Upper lobe of left lung (tissue), 6 donors: ENCODE measurements at regions not wholly inside any gene's neighbourhood (a gene's known extent, or its start where the extent isn't known, plus 50 kb on each side); places are given as distances from the start of the nearest gene placed in this dataset.
A peak's percentile ranks its signal among the peaks of the same experiment; 100 is the strongest.

Experiments used
- ATAC-seq, 2 donors: fragments of 200-7000 bp; cut with Tn5 transposase; one replicate each; pipeline ENCODE4 v1.9.1; 2022; ENCODE audit warnings: mild to moderate bottlenecking in 2 of 2, moderate library complexity in 2 of 2; ENCODE audit not compliant: low FRiP score in 2 of 2
- DNase-seq, 2 donors: peaks; one replicate each; pipeline ENCODE4 v3.0.0-alpha.2; 2019 to 2020
- H3K27ac ChIP-seq, 4 donors: fragments of 200-600 bp; sonication (generic); one replicate each; pipeline ENCODE4 v1.5.1; 2016 to 2019
- H3K27me3 ChIP-seq, 4 donors: fragments of 200-600 bp; sonication (generic); one replicate each; pipeline ENCODE4 v1.5.1; 2017 to 2019
- H3K36me3 ChIP-seq, 4 donors: fragments of 200-600 bp; sonication (generic); one replicate each; pipeline ENCODE4 v1.5.1; 2016 to 2019
- H3K4me1 ChIP-seq, 4 donors: fragments of 200-600 bp; sonication (generic); one replicate each; pipeline ENCODE4 v1.5.1; 2018 to 2019
- H3K4me3 ChIP-seq, 4 donors: fragments of 200-600 bp; sonication (generic); one replicate each; pipeline ENCODE4 v1.5.1; 2017 to 2019; ENCODE audit warnings: mild to moderate bottlenecking in 2 of 4, moderate library complexity in 1 of 4
- H3K9me3 ChIP-seq, 4 donors: fragments of 200-600 bp; sonication (generic); one replicate each; pipeline ENCODE4 v1.5.1; 2018 to 2019
- EP300 ChIP-seq, 4 donors: sonication (generic); formaldehyde crosslinking; IDR thresholded peaks; one replicate each; pipeline ENCODE4 v1.5.1; 2017; ENCODE audit warnings: antibody characterized with exemption in 4 of 4, control low read depth in 2 of 4
- POLR2A ChIP-seq, 4 donors: fragments of 450-650 bp; IDR thresholded peaks; one replicate each; pipeline ENCODE4 v1.5.1; 2016 to 2017; ENCODE audit warnings: antibody characterized with exemption in 4 of 4, mild to moderate bottlenecking in 2 of 4
- POLR2AphosphoS5 ChIP-seq, 2 donors: sonication (generic); formaldehyde crosslinking; IDR thresholded peaks; one replicate each; pipeline ENCODE4 v1.5.1; 2017; ENCODE audit warnings: antibody characterized with exemption in 2 of 2
- WGBS, 2 donors: methylation state at CpG; one replicate each; pipeline ENCODE4 v1.1.5; 2017 to 2018; 5-methylcytosine and 5-hydroxymethylcytosine counted together
- TF ChIP-seq, protein P1 (sequence below), 6 experiments: fragments of 450-650 bp in 4 of 6; fragments of 200-600 bp in 2 of 6; sonication (generic) in 2 of 6; IDR thresholded peaks; one replicate each; pipeline ENCODE4 v1.5.1; 2016 to 2019; ENCODE audit warnings: antibody characterized with exemption in 6 of 6
- donor health status: DM: no; HTN: no; CAD: no; lungs with moderate emphysema.
- donor health status: DM: no; HTN: yes; CAD: no; lungs with severe emphysema.

DNA sequence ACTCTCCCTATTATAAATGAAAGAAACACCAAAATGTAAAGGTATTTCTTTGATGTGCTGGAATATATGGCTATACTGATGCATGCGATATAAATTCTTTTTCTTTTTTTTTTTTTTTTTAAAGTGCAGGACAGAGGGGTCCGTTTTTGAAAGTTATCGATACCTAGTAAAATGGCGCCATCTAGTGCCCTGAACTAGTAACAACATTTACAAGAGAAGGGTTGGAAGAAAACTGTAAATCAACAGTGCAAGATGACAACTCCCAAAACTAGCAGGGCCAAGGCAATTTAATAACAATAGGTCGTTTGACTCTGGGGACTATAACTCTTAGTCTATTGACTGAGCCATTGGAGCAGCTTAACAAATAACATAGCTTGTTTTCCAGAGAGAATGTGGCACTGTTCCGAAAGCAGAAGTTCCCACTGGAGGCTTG is 137.7 kb downstream of the SPTSSA start:
- TF ChIP-seq POLR2A (IDR thresholded peaks at IDR 0.05) (no peak), POLR2AphosphoS5 (IDR thresholded peaks at IDR 0.05) (no peak), EP300 (IDR thresholded peaks at IDR 0.05) (no peak)
- TF ChIP-seq, protein P1, sequence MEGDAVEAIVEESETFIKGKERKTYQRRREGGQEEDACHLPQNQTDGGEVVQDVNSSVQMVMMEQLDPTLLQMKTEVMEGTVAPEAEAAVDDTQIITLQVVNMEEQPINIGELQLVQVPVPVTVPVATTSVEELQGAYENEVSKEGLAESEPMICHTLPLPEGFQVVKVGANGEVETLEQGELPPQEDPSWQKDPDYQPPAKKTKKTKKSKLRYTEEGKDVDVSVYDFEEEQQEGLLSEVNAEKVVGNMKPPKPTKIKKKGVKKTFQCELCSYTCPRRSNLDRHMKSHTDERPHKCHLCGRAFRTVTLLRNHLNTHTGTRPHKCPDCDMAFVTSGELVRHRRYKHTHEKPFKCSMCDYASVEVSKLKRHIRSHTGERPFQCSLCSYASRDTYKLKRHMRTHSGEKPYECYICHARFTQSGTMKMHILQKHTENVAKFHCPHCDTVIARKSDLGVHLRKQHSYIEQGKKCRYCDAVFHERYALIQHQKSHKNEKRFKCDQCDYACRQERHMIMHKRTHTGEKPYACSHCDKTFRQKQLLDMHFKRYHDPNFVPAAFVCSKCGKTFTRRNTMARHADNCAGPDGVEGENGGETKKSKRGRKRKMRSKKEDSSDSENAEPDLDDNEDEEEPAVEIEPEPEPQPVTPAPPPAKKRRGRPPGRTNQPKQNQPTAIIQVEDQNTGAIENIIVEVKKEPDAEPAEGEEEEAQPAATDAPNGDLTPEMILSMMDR (IDR thresholded peaks at IDR 0.05), result peak in 5 of 6 experiments; percentile 22 to 53 (median 41)
- peaks cover 0 to 10% (median 6%) of the 10 kb centered on the region in 4 donors for H3K4me1 ChIP-seq
- H3K9me3 ChIP-seq, result no peaks in the 10 kb centered on the region
- no peak overlapping the region for H3K4me3 ChIP-seq
- no peaks in the 10 kb centered on the region for H3K36me3 ChIP-seq
- ATAC-seq (peak in 1 of 2 donors; percentile 73), DNase-seq (no peak)
- H3K27me3 ChIP-seq, result no peaks in the 10 kb centered on the region
- H3K27ac ChIP-seq, result no peak overlapping the region
- 15 to 17% methylated on average over 6 of the region's 6 CpGs for WGBS, 2 donors

DNA sequence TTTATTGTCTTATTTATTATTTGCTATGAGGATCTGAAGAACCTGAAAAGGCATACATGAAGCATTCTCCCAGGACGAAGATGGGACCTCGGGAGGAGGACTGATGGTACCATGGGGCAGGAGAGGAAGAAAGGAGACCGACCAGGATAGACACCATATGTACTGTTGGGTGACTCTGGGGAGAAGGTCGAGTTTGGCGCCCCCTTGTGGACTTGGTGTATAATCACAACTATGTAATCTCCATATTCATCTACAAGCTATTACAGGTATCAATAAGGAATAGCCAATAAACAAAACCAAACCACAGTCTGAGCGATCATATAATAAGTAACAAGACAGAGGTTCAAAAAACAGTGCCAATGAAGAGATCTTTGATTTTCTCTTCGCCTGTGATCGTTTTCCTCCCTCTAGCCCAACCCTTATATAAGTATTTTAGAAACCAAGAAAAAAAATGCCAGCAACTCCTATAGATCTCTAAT is 139.1 kb downstream of the SPTSSA start:
- peaks cover 0 to 8% (median 6%) of the 10 kb centered on the region in 4 donors for H3K4me1 ChIP-seq
- H3K27ac ChIP-seq, result no peak overlapping the region
- H3K4me3 ChIP-seq, result no peak overlapping the region
- DNase-seq (peak in 1 of 2 donors; percentile 65), ATAC-seq (peak in 1 of 2 donors; percentile 84)
- H3K27me3 ChIP-seq, result no peaks in the 10 kb centered on the region
- no peaks in the 10 kb centered on the region for H3K9me3 ChIP-seq
- H3K36me3 ChIP-seq, result no peaks in the 10 kb centered on the region
- TF ChIP-seq, protein P1 (IDR thresholded peaks at IDR 0.05), result peak; percentile 51 to 65 (median 52)
- no peak for TF ChIP-seq POLR2AphosphoS5 (IDR thresholded peaks at IDR 0.05)
- WGBS, 2 donors, result 34 to 38% methylated on average over 8 of the region's 8 CpGs

DNA sequence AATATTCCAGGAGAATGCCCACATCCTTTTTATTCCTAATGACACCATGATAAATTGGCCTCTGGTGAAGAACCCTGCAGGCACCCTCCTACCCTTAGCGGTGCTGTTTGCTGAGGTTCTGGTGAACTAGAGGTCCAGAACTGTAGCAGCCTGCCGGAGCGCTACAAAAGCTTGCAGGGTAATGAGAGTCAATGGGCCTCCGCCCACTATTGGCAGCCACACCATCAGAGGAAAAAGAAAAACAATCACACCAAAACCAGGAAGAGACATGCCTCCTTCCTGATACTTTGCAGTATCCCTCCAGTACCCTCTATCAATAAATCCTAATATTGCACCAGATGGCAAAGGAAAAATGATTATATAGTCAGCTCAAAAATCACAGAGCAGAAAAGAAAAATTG is 142.9 kb downstream of the SPTSSA start:
- 70 to 72% methylated on average over 4 of the region's 4 CpGs for WGBS, 2 donors
- DNase-seq (no peak), ATAC-seq (no peak)
- no peak overlapping the region for H3K27ac ChIP-seq
- no peaks in the 10 kb centered on the region for H3K27me3 ChIP-seq
- H3K9me3 ChIP-seq, result no peaks in the 10 kb centered on the region
- H3K4me1 ChIP-seq, result peaks cover 0 to 2% (median under 1%) of the 10 kb centered on the region in 4 donors
- H3K36me3 ChIP-seq, result no peaks in the 10 kb centered on the region
- H3K4me3 ChIP-seq, result no peak overlapping the region
- TF ChIP-seq POLR2A (IDR thresholded peaks at IDR 0.05) (no peak), POLR2AphosphoS5 (IDR thresholded peaks at IDR 0.05) (no peak), EP300 (IDR thresholded peaks at IDR 0.05) (no peak)
- TF ChIP-seq, protein P1 (IDR thresholded peaks at IDR 0.05), result no peak

- no peaks in the 10 kb centered on the region for H3K9me3 ChIP-seq
- no peak overlapping the region for H3K4me3 ChIP-seq
- no peaks in the 10 kb centered on the region for H3K27me3 ChIP-seq
- H3K4me1 ChIP-seq, result no peaks in the 10 kb centered on the region
- no peak for DNase-seq
- TF ChIP-seq, protein P1 (IDR thresholded peaks at IDR 0.05), result no peak
- TF ChIP-seq POLR2AphosphoS5 (IDR thresholded peaks at IDR 0.05) (no peak), EP300 (IDR thresholded peaks at IDR 0.05) (no peak), POLR2A (IDR thresholded peaks at IDR 0.05) (no peak)
- H3K36me3 ChIP-seq, result no peaks in the 10 kb centered on the region
- ATAC-seq, result no peak
- WGBS, 2 donors, result 74 to 89% methylated on average over 2 of the region's 2 CpGs
- no peak overlapping the region for H3K27ac ChIP-seq
Observed at GRCh38 chr14:34318014-34318413, 144.0 kb downstream of the SPTSSA start.

- ATAC-seq (no peak), DNase-seq (no peak)
- H3K27ac ChIP-seq, result no peak overlapping the region
- no peaks in the 10 kb centered on the region for H3K27me3 ChIP-seq
- no peaks in the 10 kb centered on the region for H3K36me3 ChIP-seq
- H3K9me3 ChIP-seq, result no peaks in the 10 kb centered on the region
- H3K4me1 ChIP-seq, result no peaks in the 10 kb centered on the region
- no peak overlapping the region for H3K4me3 ChIP-seq
- no peak for TF ChIP-seq POLR2A (IDR thresholded peaks at IDR 0.05)
- TF ChIP-seq EP300 (IDR thresholded peaks at IDR 0.05), result no peak
- no peak for TF ChIP-seq POLR2AphosphoS5 (IDR thresholded peaks at IDR 0.05)
- TF ChIP-seq, protein P1 (IDR thresholded peaks at IDR 0.05), result no peak
- WGBS, 2 donors, result 95% methylated on average over 1 of the region's 1 CpG
Observed at GRCh38 chr14:34310724-34311123, 151.3 kb downstream of the SPTSSA start.
